IMR-90 (cell line): ENCODE measurements at regions not wholly inside any gene's neighbourhood (a gene's known extent, or its start where the extent isn't known, plus 50 kb on each side); places are given as distances from the start of the nearest gene placed in this dataset.

Experiments used
- ATAC-seq: fragments of 200-7000 bp; cut with Tn5 transposase; 2 replicates; pipeline ENCODE4 v1.9.1; 2020; ENCODE audit warnings: low read depth, mild to moderate bottlenecking, moderate library complexity
- BruUV-seq: library from RNA; stranded (reverse); fragments of 400-500 nt; replicated peaks from 2 replicates; lab custom pipeline; 2021; lab: Mats Ljungman, UMichigan
- CTCF ChIA-PET: fragments of 300-600 bp; formaldehyde crosslinking; extraction: SDS; loops from one replicate; lab custom pipeline; 2021; ENCODE audit warnings: antibody characterized with exemption; lab: Yijun Ruan, JAX
- POLR2A ChIA-PET: fragments of 300-600 bp; sonication (Branson Sonifier 250); formaldehyde crosslinking; loops from one replicate; lab custom pipeline; 2022; ENCODE audit warnings: antibody characterized with exemption; ENCODE audit not compliant: unreplicated experiment; lab: Charles Lee
- DNase-seq: peaks from one replicate; pipeline ENCODE4 v3.0.0; 2013
- H2AFZ ChIP-seq: replicated peaks from 2 replicates; pipeline ENCODE3; 2013; ENCODE audit warnings: low read length, mild to moderate bottlenecking; ENCODE audit not compliant: poor library complexity
- H2AK5ac ChIP-seq: 2 replicates; pipeline ENCODE4 v1.6.1; 2013; ENCODE audit warnings: low read depth, low read length, inconsistent platforms
- H2AK9ac ChIP-seq: replicated peaks from 2 replicates; pipeline ENCODE3; 2013; ENCODE audit warnings: mild to moderate bottlenecking, low read depth, low read length, moderate library complexity; ENCODE audit not compliant: poor library complexity
- H2BK120ac ChIP-seq: 2 replicates; pipeline ENCODE4 v1.6.1; 2013; ENCODE audit warnings: low read depth, low read length, inconsistent platforms
- H2BK15ac ChIP-seq: 3 replicates; pipeline ENCODE4 v1.6.1; 2013; ENCODE audit warnings: low read depth, low read length, inconsistent platforms
- H2BK20ac ChIP-seq: 2 replicates; pipeline ENCODE4 v1.6.1; 2013; ENCODE audit warnings: low read depth, mild to moderate bottlenecking, inconsistent platforms, low read length, moderate library complexity
- H2BK5ac ChIP-seq: 2 replicates; pipeline ENCODE4 v1.6.1; 2013; ENCODE audit warnings: mild to moderate bottlenecking, low read depth, low read length, inconsistent platforms; ENCODE audit not compliant: poor library complexity, severe bottlenecking
- H3K14ac ChIP-seq: replicated peaks from 2 replicates; pipeline ENCODE4 v1.6.1; 2013; ENCODE audit warnings: low read depth, low read length, inconsistent platforms
- H3K18ac ChIP-seq: 2 replicates; pipeline ENCODE4 v1.6.1; 2013; ENCODE audit warnings: low read depth, low read length, control low read depth
- H3K23ac ChIP-seq: 2 replicates; pipeline ENCODE4 v1.6.1; 2013; ENCODE audit warnings: low read depth, low read length, inconsistent platforms
- H3K27ac ChIP-seq: 2 replicates; pipeline ENCODE4 v1.5.1; 2013; ENCODE audit warnings: mild to moderate bottlenecking, control low read depth, low read length; ENCODE audit not compliant: insufficient read depth
- H3K27me3 ChIP-seq: 2 replicates; pipeline ENCODE4 v1.6.1; 2013; ENCODE audit warnings: low read length; ENCODE audit not compliant: control insufficient read depth, insufficient read depth
- H3K36me3 ChIP-seq: 2 replicates; pipeline ENCODE4 v1.6.1; 2013; ENCODE audit warnings: low read length, mixed read lengths; ENCODE audit not compliant: control insufficient read depth, insufficient read depth
- H3K4ac ChIP-seq: 2 replicates; pipeline ENCODE4 v1.6.1; 2013; ENCODE audit warnings: low read depth, low read length, inconsistent platforms
- H3K4me1 ChIP-seq: 2 replicates; pipeline ENCODE4 v1.6.1; 2013; ENCODE audit warnings: low read length, mixed read lengths; ENCODE audit not compliant: control insufficient read depth, insufficient read depth
- H3K4me2 ChIP-seq: 2 replicates; pipeline ENCODE4 v1.6.1; 2013; ENCODE audit warnings: low read depth, mild to moderate bottlenecking, control low read depth, low read length, moderate library complexity
- H3K4me3 ChIP-seq: 2 replicates; pipeline ENCODE4 v1.5.1; 2013; ENCODE audit warnings: low read depth, mild to moderate bottlenecking, control low read depth, low read length, moderate library complexity; ENCODE audit not compliant: insufficient read depth
- H3K56ac ChIP-seq: 2 replicates; pipeline ENCODE4 v1.6.1; 2013; ENCODE audit warnings: low read length, inconsistent platforms; ENCODE audit not compliant: insufficient read depth; ENCODE audit errors: extremely low read depth
- H3K79me1 ChIP-seq, 2 experiments: 2 replicates each; pipeline ENCODE4 v1.6.1; 2013; ENCODE audit warnings: low read length in 2 of 2, inconsistent platforms in 1 of 2, low read depth in 1 of 2
- H3K9ac ChIP-seq: 2 replicates; pipeline ENCODE4 v1.6.1; 2013; ENCODE audit warnings: low read depth, low read length, control low read depth
- H3K9me1 ChIP-seq: 2 replicates; pipeline ENCODE4 v1.6.1; 2013; ENCODE audit warnings: low read length, inconsistent platforms; ENCODE audit not compliant: insufficient read depth
- H3K9me3 ChIP-seq: 2 replicates; pipeline ENCODE4 v1.6.1; 2013; ENCODE audit warnings: low read length; ENCODE audit not compliant: control insufficient read depth, insufficient read depth
- H4K20me1 ChIP-seq: 2 replicates; pipeline ENCODE4 v1.6.1; 2013; ENCODE audit warnings: low read length, inconsistent platforms; ENCODE audit not compliant: insufficient read depth
- H4K5ac ChIP-seq: 2 replicates; pipeline ENCODE4 v1.6.1; 2013; ENCODE audit warnings: mild to moderate bottlenecking, low read depth, low read length, control low read depth
- H4K8ac ChIP-seq, 2 experiments: 2 replicates each; pipeline ENCODE4 v1.6.1; 2013; ENCODE audit warnings: low read depth in 2 of 2, low read length in 2 of 2, control low read depth in 1 of 2, inconsistent platforms in 1 of 2
- H4K91ac ChIP-seq: 2 replicates; pipeline ENCODE4 v1.6.1; 2013; ENCODE audit warnings: low read depth, low read length, inconsistent platforms; ENCODE audit not compliant: insufficient read depth
- BHLHE40 ChIP-seq: fragments of 150-350 bp; IDR thresholded peaks from 2 replicates; pipeline ENCODE4 v1.6.1; 2016; ENCODE audit warnings: mild to moderate bottlenecking, low read depth, low read length
- CEBPB ChIP-seq: IDR thresholded peaks from 2 replicates; pipeline ENCODE4 v1.6.1; 2012; ENCODE audit warnings: low read depth, low read length, improper control_type of control experiment
- FOS ChIP-seq: fragments of 150-350 bp; IDR thresholded peaks from 2 replicates; pipeline ENCODE4 v1.6.1; 2016; ENCODE audit warnings: low read depth, low read length
- MAFK ChIP-seq: IDR thresholded peaks from 2 replicates; pipeline ENCODE4 v1.6.1; 2012; ENCODE audit warnings: low read depth, low read length, improper control_type of control experiment
- MAZ ChIP-seq: IDR thresholded peaks from 2 replicates; pipeline ENCODE4 v1.6.1; 2012; ENCODE audit warnings: low read depth, mild to moderate bottlenecking, low read length, improper control_type of control experiment, moderate library complexity, borderline replicate concordance
- MXI1 ChIP-seq: IDR thresholded peaks from 2 replicates; pipeline ENCODE4 v1.6.1; 2012; ENCODE audit warnings: low read depth, mild to moderate bottlenecking, low read length, moderate library complexity, borderline replicate concordance
- POLR2A ChIP-seq: IDR thresholded peaks from 2 replicates; pipeline ENCODE4 v1.6.1; 2012; ENCODE audit warnings: mild to moderate bottlenecking, low read depth, low read length
- RAD21 ChIP-seq: IDR thresholded peaks from 2 replicates; pipeline ENCODE4 v1.6.1; 2012; ENCODE audit warnings: low read length, improper control_type of control experiment
- WGBS, 2 experiments: methylation state at CpG; one replicate each; pipeline versions ENCODE4 v1.1.5 to v1.1.7; 2013; ENCODE audit warnings: missing lambda C conversion rate in 2 of 2; ENCODE audit not compliant: insufficient read length in 1 of 2; ENCODE audit errors: extremely low coverage in 2 of 2; 5-methylcytosine and 5-hydroxymethylcytosine counted together
- dilution Hi-C: fragments of 300-500 bp; cut with HindIII; formaldehyde crosslinking; loops from one replicate; pipeline ENCODE4 v1.14.3; 2018; ENCODE audit warnings: low sequenced_read_pairs; ENCODE audit not compliant: unreplicated experiment
- in situ Hi-C: fragments of 300-500 bp; cut with MboI; formaldehyde crosslinking; loops from 3 replicates; pipeline ENCODE4 v1.14.3; 2019; ENCODE audit warnings: low sequenced_read_pairs, inconsistent platforms, mixed read lengths
- intact Hi-C: fragments of 100-400 bp; cut with micrococcal nuclease; formaldehyde crosslinking; loops from 2 replicates; pipeline ENCODE4 v1.10.0; 2022

- Histone ChIP-seq H2BK20ac (no peak overlapping the region), H3K9me1 (0 out of 2 replicates have a peak, but pooled peaks cover 1% of the 10 kb centered on the region), H3K27me3 (peaks cover 34% of the 10 kb centered on the region), H3K14ac (no peak overlapping the region), H3K4ac (no peak overlapping the region), H2AK9ac (no peak overlapping the region), H3K9ac (no peak overlapping the region), H2AK5ac (no peak overlapping the region), H3K9me3 (no peaks in the 10 kb centered on the region), H3K36me3 (no peaks in the 10 kb centered on the region), H4K91ac (no peak overlapping the region), H3K18ac (no peak overlapping the region), H2AFZ (no peak overlapping the region), H3K4me1 (no peaks in the 10 kb centered on the region), H3K23ac (no peak overlapping the region), H2BK120ac (no peak overlapping the region), H4K20me1 (no peaks in the 10 kb centered on the region), H3K4me3 (no peak overlapping the region), H3K56ac (no peak overlapping the region), H3K4me2 (no peak overlapping the region), H2BK15ac (no peak overlapping the region), H4K8ac (no peak overlapping the region), H4K5ac (no peak overlapping the region), H3K27ac (no peak overlapping the region), H2BK5ac (no peak overlapping the region), H3K79me1 (no peaks in the 10 kb centered on the region)
- whole genome bisulfite sequencing, 2 experiments = no CpG with 5 or more reads among the region's 2 CpGs
- ChIA-PET POLR2A (no interaction called here), CTCF (no interaction called here)
- DNase-seq (no peak), ATAC-seq (no peak)
- TF ChIP-seq BHLHE40 = no peak
- no peak for TF ChIP-seq MXI1
- no peak for TF ChIP-seq RAD21
- TF ChIP-seq MAFK = no peak
- TF ChIP-seq CEBPB = no peak
- TF ChIP-seq POLR2A = no peak
- no peak for TF ChIP-seq FOS
- no peak for TF ChIP-seq MAZ
- intact Hi-C loops (no loop called here), in situ Hi-C loops (no loop called here), dilution Hi-C loops (no loop called here)
- BruUV-seq = no TSS peak
These were observed 163.4 kb upstream of the GLI2 start for GRCh38 chr2:120572226-120572625.
